ENCODE measurements at regions not wholly inside any gene's neighbourhood (a gene's known extent, or its start where the extent isn't known, plus 50 kb on each side); places are given as distances from the start of the nearest gene placed in this dataset.

GRCh38 chr3:191070762-191071403 is 128.2 kb upstream of the OSTN start:
- Histone ChIP-seq H3K9ac (ENCODE audit: extremely low read depth, insufficient read length, low read length) (no peak overlapping the region), H4K20me1 (ENCODE audit: control insufficient read depth, insufficient read depth, insufficient read length) (no peaks in the 10 kb centered on the region), H3K14ac (ENCODE audit: insufficient read depth, low read length) (no peak overlapping the region), H3K4me2 (ENCODE audit: insufficient read depth, insufficient read length, low read length) (no peak overlapping the region), H3K27ac (ENCODE audit: insufficient read length, low read depth, low read length) (no peak overlapping the region), H3K18ac (ENCODE audit: insufficient read length, low read depth, low read length) (no peak overlapping the region), H3K4ac (ENCODE audit: low read depth, low read length) (no peak overlapping the region), H2AK5ac (ENCODE audit: insufficient read length, low read length) (no peak overlapping the region), H2BK5ac (ENCODE audit: insufficient read length, low read length) (no peak overlapping the region), H3K23ac (ENCODE audit: insufficient read length, low read depth, low read length) (no peak overlapping the region), H3K56ac (ENCODE audit: insufficient read length, low read depth, low read length) (no peak overlapping the region), H2BK120ac (ENCODE audit: low read depth, low read length, poor library complexity, severe bottlenecking) (no peak overlapping the region), H3K4me1 (ENCODE audit: insufficient read depth, low read length) (no peaks in the 10 kb centered on the region), H3K79me2 (ENCODE audit: insufficient read depth, low read length) (no peaks in the 10 kb centered on the region), H2BK15ac (ENCODE audit: low read depth, low read length) (no peak overlapping the region), H2BK12ac (ENCODE audit: insufficient read length, low read depth, low read length) (no peak overlapping the region), H4K5ac (ENCODE audit: insufficient read length, low read depth, low read length) (no peak overlapping the region), H4K8ac (replicated peaks; ENCODE audit: insufficient read length, low read depth, low read length) (no peak overlapping the region), H3K27me3 (ENCODE audit: insufficient read depth, low read length) (no peaks in the 10 kb centered on the region), H2AFZ (ENCODE audit: low read length) (no peak overlapping the region), H2BK20ac (ENCODE audit: low read depth, low read length, poor library complexity, severe bottlenecking) (no peak overlapping the region), H3T11ph (ENCODE audit: low read length) (no peak overlapping the region), H4K91ac (ENCODE audit: insufficient read length, low read depth, low read length) (no peak overlapping the region), H3K9me3 (ENCODE audit: control insufficient read depth, low read depth, low read length) (no peaks in the 10 kb centered on the region), H3K23me2 (ENCODE audit: insufficient read length, low read depth, low read length, poor library complexity, severe bottlenecking) (no peaks in the 10 kb centered on the region), H3K79me1 (ENCODE audit: insufficient read depth, low read depth, low read length, poor library complexity, severe bottlenecking) (no peaks in the 10 kb centered on the region)
- DNase-seq = no peak
- Mint-ChIP-seq H3K36me3 (ENCODE audit: insufficient read depth in 1 of 3, low read depth in 3 of 3) (no peaks in the 10 kb centered on the region), H3K9me3 (no peaks in the 10 kb centered on the region), H3K27me3 (ENCODE audit: low read depth) (no peaks in the 10 kb centered on the region), H3K4me3 (no peak overlapping the region), H3K27ac (no peak overlapping the region), H3K4me1 (no peaks in the 10 kb centered on the region)
- no CpG with 5 or more reads among the region's 4 CpGs for WGBS (ENCODE audit: extremely low coverage, insufficient read length, low lambda C conversion rate)
- no peak for TF ChIP-seq CTCF (conservative IDR thresholded peaks at IDR 0.05)

Measured in H9 (cell line).